MCF 10A (cell line): ENCODE measurements at regions not wholly inside any gene's neighbourhood (a gene's known extent, or its start where the extent isn't known, plus 50 kb on each side); places are given as distances from the start of the nearest gene placed in this dataset.

Source experiments
- BruUV-seq: library from RNA; stranded (reverse); fragments of 400-500 nt; replicated peaks from 2 replicates; lab custom pipeline; 2021; lab: Mats Ljungman, UMichigan
- CTCF ChIA-PET: fragments of 300-600 bp; sonication (Branson Sonifier 250); formaldehyde crosslinking; extraction: SDS; loops from one replicate; lab custom pipeline; 2021; ENCODE audit warnings: antibody characterized with exemption, inconsistent platforms; lab: Yijun Ruan, JAX
- POLR2A ChIA-PET: fragments of 300-600, 350-650 bp; sonication (Branson Sonifier 250); formaldehyde crosslinking; extraction: SDS; loops from one replicate; lab custom pipeline; 2020; ENCODE audit warnings: antibody characterized with exemption, inconsistent platforms; lab: Yijun Ruan, JAX
- DNase-seq: peaks from one replicate; pipeline ENCODE4 v3.0.0-alpha.2; 2018; ENCODE audit not compliant: unreplicated experiment
- H3K27ac Mint-ChIP-seq: one replicate; pipeline ENCODE4 v1.8.0; 2022; ENCODE audit warnings: mild to moderate bottlenecking, low read depth, mixed read lengths; ENCODE audit not compliant: unreplicated experiment
- H3K27me3 Mint-ChIP-seq: one replicate; pipeline ENCODE4 v1.8.0; 2022; ENCODE audit warnings: mixed read lengths; ENCODE audit not compliant: insufficient read depth, unreplicated experiment
- H3K36me3 Mint-ChIP-seq: one replicate; pipeline ENCODE4 v1.8.0; 2022; ENCODE audit warnings: mild to moderate bottlenecking, moderate library complexity, mixed read lengths; ENCODE audit not compliant: insufficient read depth, unreplicated experiment
- H3K4me1 Mint-ChIP-seq: one replicate; pipeline ENCODE4 v1.8.0; 2022; ENCODE audit warnings: mixed read lengths; ENCODE audit not compliant: insufficient read depth, unreplicated experiment
- H3K4me3 Mint-ChIP-seq: one replicate; pipeline ENCODE4 v1.8.0; 2022; ENCODE audit warnings: mild to moderate bottlenecking, moderate library complexity, mixed read lengths; ENCODE audit not compliant: unreplicated experiment
- H3K9me3 Mint-ChIP-seq: one replicate; pipeline ENCODE4 v1.8.0; 2022; ENCODE audit warnings: mixed read lengths; ENCODE audit not compliant: unreplicated experiment
- CTCF ChIP-seq: fragments of 200-600 bp; IDR thresholded peaks from one replicate; pipeline ENCODE4 v1.8.0; 2022; ENCODE audit warnings: antibody characterized with exemption, mild to moderate bottlenecking; ENCODE audit not compliant: unreplicated experiment
- intact Hi-C: fragments of 100-400 bp; cut with micrococcal nuclease; formaldehyde crosslinking; loops from 2 replicates; pipeline ENCODE4 v1.14.1; 2022

GRCh38 chr4:91830681-91831395 is 472.9 kb upstream of the GRID2 start:
- no peak for DNase-seq
- H3K36me3 Mint-ChIP-seq = no peaks in the 10 kb centered on the region
- intact Hi-C loops = no loop called here
- no peak overlapping the region for H3K27ac Mint-ChIP-seq
- H3K4me1 Mint-ChIP-seq = peaks cover 14% of the 10 kb centered on the region
- no peak overlapping the region for H3K4me3 Mint-ChIP-seq
- ChIA-PET CTCF (interaction anchor here (0.5 kb wide), 1 partner anchor 1962 kb away, joined by 3 read pairs; no protein-coding TSS in a partner anchor), POLR2A (no interaction called here)
- TF ChIP-seq CTCF = no peak
- H3K9me3 Mint-ChIP-seq = no peaks in the 10 kb centered on the region
- no TSS peak for BruUV-seq
- no peaks in the 10 kb centered on the region for H3K27me3 Mint-ChIP-seq

GRCh38 chr4:91837608-91838029 is 466.1 kb upstream of the GRID2 start:
- Mint-ChIP-seq H3K36me3 (no peaks in the 10 kb centered on the region), H3K27ac (no peak overlapping the region), H3K4me1 (peaks cover 6% of the 10 kb centered on the region), H3K4me3 (no peak overlapping the region), H3K27me3 (no peaks in the 10 kb centered on the region), H3K9me3 (no peaks in the 10 kb centered on the region)
- ChIA-PET CTCF (no interaction called here), POLR2A (no interaction called here)
- TF ChIP-seq CTCF = no peak
- intact Hi-C loops = no loop called here
- peak; percentile 33 for DNase-seq
- no TSS peak for BruUV-seq

- no TSS peak for BruUV-seq
- H3K36me3 Mint-ChIP-seq = no peaks in the 10 kb centered on the region
Measured at GRCh38 chr4:91838181-91838861, 465.4 kb upstream of the GRID2 start.

More at GRCh38 chr4:91838181-91838861, 465.4 kb upstream of the GRID2 start:
- Mint-ChIP-seq H3K4me3 (no peak overlapping the region), H3K27ac (no peak overlapping the region), H3K4me1 (peaks cover 6% of the 10 kb centered on the region), H3K9me3 (no peaks in the 10 kb centered on the region), H3K27me3 (no peaks in the 10 kb centered on the region)
- POLR2A ChIA-PET = no interaction called here
- CTCF ChIA-PET = no interaction called here
- intact Hi-C loops = no loop called here
- no peak for DNase-seq
- no peak for TF ChIP-seq CTCF
